AG09319 (cell line): ENCODE measurements at regions not wholly inside any gene's neighbourhood (a gene's known extent, or its start where the extent isn't known, plus 50 kb on each side); places are given as distances from the start of the nearest gene placed in this dataset.
"Not testable (repeated sequence)": the region's sequence is repeated elsewhere in the genome, so short reads cannot be mapped to it uniquely, and the experiment has no call there.

Source experiments
- DNase-seq: peaks from one replicate; pipeline ENCODE4 v3.0.0-alpha.2; 2010; ENCODE audit warnings: low read depth; ENCODE audit errors: extremely low read depth
- CTCF ChIP-seq: IDR thresholded peaks from 2 replicates; pipeline ENCODE4 v1.5.1; 2011; ENCODE audit warnings: low read depth, mild to moderate bottlenecking, inconsistent platforms, low read length, moderate library complexity

- no peak for TF ChIP-seq CTCF
- no peak for DNase-seq
Measured at GRCh38 chr2:47719099-47719498, 63.8 kb upstream of the MSH6 start.

- not testable (repeated sequence) for DNase-seq
Measured at GRCh38 chr2:47716307-47716706, 66.6 kb upstream of the MSH6 start.

DNA sequence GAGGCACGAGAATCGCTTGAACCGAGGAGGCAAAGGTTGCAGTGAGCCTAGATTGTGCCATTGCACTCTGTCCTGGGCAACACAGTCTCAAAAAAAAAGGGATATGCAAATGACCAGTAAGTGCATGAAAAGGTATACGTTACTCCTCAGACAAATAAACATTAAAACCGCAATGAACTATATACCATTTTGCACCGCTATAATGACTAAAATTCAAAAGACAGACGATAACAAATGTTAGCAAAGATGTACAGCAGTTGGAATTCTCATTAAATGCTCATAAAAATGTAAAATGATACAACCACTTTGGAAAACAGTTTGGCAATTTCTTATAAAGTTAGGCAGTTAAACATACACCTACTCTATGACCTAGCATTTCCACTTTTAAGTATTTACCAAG, 67.4 kb upstream of the MSH6 start:
- no peak for DNase-seq
- TF ChIP-seq CTCF, result no peak

GRCh38 chr2:47708801-47709499, 74.0 kb upstream of the MSH6 start:
- no peak for DNase-seq
- no peak for TF ChIP-seq CTCF

GRCh38 chr2:47704287-47704686, 78.7 kb upstream of the MSH6 start:
- no peak for DNase-seq
- no peak for TF ChIP-seq CTCF

DNA sequence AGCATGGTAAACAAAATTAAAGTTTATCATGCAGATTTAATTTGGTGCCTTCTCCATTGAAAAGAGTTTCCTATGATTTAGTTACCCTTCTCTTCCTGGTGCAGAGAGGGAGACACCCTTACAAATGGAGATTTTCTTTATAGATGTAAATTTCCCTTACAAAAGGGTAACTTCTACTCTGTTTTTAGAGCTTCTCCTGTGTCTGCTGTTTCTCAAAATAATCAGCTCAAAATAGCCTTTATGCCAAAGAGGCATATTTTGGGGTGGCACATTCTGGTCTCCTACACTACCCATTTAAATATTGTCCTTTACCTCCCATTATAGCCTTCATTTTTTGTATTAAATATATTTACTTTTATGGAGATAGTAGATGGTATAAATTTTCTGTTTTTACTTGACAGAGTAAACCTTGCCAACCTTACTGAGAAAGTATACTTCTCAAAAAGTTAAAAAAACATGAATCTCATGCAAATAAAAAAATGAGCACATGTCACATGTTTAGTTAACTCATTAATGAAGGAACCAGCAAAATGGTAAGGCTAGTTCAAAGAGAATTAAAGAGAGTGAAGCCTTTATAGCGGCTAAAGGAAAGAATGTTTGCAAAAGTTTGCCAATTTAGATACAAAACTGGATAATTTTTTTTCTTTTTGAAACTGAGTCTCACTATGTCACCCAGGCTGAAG, 83.3 kb upstream of the MSH6 start:
- no peak for TF ChIP-seq CTCF
- DNase-seq, result no peak

- not testable (repeated sequence) for DNase-seq
Measured at GRCh38 chr2:47698436-47698972, 84.4 kb upstream of the MSH6 start.

DNA sequence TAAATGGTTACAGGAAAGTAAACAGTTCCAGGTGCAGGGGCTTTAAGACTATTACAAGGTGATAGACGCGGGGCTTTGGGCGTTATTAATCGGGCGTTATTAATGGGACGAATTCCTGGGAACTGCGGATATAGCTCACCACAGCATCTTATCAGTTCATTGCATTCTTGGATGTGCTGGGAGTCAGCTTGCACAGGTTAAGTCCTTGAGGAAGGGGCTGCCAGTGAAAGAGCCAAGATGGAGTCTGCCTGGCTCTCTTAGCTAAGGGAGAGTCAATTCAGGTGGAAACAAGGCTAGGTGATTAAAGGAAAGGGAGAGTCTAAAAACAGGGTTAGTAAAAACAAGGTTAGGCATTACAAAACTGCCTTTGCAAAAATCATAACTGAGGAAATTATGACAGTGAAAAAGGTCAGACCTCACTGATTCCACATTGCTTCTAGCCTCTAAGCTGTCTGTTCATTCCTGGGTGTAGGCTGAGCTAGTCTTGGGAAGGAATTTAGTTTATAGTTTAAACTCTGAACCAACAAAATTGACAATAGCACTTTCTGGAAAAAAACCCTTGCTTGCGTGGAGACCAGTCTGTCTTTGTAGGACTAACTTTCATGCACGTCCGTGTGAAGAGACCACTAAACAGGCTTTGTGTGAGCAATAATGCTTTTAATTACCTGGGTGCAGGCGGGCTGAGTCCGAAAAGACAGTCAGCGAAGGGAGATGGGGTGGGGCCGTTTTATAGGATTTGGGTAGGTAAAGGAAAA, 85.1 kb upstream of the MSH6 start:
- DNase-seq, result not testable (repeated sequence)
